Activated CD4-positive, CD25-positive, alpha-beta regulatory T cell treated with anti-CD3 and anti-CD28 coated beads, Interleukin-2, amount 50 U/mL, for 72 hours (primary cell): ENCODE measurements at regions not wholly inside any gene's neighbourhood (a gene's known extent, or its start where the extent isn't known, plus 50 kb on each side); places are given as distances from the start of the nearest gene placed in this dataset.
"Not testable (repeated sequence)": the region's sequence is repeated elsewhere in the genome, so short reads cannot be mapped to it uniquely, and the experiment has no call there.

Source experiments
- DNase-seq: peaks from one replicate; pipeline ENCODE4 v3.0.0; 2021

GRCh38 chr9:75628952-75629351 lies 261.5 kb upstream of the PCSK5 start:
- no peak for DNase-seq

DNA sequence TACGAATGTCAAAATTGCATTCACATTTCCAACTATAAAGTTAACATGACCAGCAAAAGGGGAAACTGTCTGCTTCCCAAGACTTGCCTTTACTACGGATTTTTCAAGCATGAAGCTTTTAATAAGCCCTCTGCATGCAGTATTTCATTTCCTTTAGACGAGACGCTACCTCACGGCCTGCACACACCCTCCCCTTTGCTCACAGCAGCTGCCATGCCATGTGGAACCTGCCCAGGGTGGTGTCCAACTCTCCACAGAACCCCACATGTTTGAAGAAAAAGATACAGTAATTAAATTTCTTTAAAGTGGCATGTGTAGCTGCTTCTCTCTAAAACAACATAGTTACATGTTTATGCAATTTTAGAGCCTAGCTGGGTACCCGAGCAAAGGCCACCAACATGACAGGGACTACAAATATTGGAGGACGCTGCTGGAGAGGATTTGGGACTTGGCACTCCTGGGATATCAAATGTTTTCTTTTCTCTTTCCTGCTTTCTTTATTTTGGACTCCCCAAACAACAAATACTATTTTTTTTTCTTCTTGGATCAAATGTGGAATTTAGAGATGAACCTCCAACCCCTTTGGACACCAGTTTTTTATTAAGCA lies 256.9 kb upstream of the PCSK5 start:
- no peak for DNase-seq

DNA sequence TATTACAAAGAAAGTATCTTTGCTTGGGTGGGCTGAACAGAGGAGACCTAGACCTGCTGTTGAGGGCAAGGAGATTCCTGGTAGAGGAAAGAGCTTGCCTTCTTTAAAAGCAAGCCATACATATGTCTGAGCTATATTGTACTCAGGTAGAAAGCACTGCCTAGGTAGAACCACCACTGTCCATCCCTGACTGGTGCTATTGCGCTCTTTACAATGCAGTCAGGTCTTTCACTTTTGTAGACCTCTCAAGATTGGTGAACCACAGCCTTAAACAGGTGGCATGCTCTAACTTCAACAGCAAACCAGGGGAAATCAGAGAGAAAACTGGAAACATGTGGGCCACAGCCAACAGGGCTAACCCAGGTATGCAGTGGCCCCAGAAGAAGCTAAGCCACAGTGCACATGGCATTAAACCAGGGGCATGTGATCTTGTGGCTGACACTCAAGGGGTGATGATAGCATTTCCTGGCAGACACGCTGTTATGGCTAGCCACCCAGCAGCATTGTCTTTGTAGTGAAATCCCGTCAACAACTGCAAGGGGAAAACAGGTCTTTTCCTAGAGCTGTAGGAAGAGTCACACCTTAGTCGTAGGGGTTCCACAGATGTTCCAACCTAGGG lies 253.9 kb upstream of the PCSK5 start:
- no peak for DNase-seq

GRCh38 chr9:75639971-75640610 lies 250.4 kb upstream of the PCSK5 start:
- DNase-seq: no peak

DNA sequence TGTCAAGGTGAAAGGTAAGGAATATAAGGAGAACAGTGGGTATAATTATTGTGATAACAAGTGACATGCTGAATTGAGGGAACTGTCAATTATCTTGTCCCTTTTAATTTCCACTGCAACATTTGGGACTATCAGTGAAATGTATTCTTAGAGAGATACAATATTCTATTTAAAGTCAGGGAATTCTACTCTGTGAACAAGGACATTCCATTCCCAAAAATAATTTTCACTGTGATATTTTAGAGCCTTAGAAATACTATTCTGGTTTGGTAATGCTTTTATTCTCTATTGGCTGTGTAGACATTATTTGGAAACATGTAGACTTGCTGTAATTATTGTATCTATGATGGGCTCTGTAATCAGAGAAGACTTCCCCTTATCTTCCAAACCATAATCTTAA lies 248.0 kb upstream of the PCSK5 start:
- DNase-seq: no peak

- no peak for DNase-seq
Observed at GRCh38 chr9:75644649-75645048, 245.8 kb upstream of the PCSK5 start.

GRCh38 chr9:75648034-75648433 lies 242.4 kb upstream of the PCSK5 start:
- DNase-seq: no peak

DNA sequence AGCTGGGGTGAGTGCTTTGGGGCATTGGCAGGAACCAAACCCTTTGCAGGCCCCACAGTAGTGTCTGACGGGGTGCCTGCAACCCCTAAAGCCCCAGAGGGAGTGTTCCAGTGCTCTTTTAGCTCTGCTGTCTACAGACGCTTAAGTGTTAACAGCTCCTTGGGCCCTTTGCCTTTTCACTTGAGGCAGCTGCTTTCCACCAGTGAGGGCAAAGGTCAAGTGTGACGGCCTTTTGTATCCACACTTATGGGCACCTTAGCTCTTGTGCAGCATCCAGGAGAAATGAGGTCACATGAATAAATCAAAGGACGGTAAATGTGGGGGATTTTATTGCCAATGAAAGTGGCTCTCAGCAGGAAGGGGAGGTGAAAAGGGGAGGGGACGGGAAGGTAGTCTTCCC lies 241.4 kb upstream of the PCSK5 start:
- DNase-seq: no peak

DNA sequence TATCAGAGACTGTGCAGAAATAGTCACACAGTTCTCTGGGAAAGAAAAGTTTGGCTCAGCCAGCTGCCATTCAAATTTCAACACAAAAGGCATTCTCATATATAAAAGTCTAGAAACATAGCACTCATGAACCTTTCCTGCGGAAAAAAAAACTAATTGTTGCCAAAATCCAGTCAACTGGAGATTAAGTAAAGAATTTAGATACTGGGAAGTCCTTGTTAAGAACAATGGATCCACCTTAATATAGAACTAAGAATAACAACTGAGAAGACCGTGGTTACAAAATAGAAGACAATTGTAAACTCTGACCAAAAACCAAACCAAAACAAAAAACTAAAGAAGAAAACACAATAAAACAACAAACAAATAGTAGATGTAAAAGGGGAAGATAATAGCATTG lies 238.8 kb upstream of the PCSK5 start:
- no peak for DNase-seq

GRCh38 chr9:75653335-75653734 lies 237.1 kb upstream of the PCSK5 start:
- DNase-seq: no peak

GRCh38 chr9:75653750-75654149 lies 236.7 kb upstream of the PCSK5 start:
- no peak for DNase-seq

GRCh38 chr9:75657015-75657414 lies 233.5 kb upstream of the PCSK5 start:
- DNase-seq: no peak

DNA sequence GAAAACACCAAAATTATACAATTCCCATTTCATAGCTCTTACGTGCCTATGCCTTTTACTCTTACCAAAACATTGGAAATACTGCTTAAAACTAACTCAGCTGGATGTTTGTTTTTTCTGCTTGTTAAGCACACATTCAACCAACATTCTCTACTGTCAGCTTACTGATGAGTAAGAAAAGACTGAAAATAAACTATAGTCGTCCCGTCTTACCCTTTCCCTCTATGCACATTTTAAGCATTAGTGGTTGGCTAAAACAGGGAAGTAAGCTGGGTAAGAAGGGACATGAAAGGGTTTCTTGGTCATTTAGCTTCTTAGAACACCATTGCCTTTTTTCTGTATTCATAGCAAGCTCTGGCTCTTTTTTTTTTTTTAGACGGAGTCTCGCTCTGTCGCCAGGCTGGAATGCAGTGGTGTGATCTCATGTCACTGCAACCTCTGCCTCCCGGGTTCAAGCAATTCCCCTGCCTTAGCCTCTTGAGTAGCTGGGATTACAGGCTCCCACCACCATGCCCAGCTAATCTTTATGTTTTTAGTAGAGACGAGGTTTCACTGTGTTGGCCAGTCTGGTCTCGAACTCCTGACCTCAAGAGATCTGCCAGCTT lies 232.1 kb upstream of the PCSK5 start:
- DNase-seq: no peak

DNA sequence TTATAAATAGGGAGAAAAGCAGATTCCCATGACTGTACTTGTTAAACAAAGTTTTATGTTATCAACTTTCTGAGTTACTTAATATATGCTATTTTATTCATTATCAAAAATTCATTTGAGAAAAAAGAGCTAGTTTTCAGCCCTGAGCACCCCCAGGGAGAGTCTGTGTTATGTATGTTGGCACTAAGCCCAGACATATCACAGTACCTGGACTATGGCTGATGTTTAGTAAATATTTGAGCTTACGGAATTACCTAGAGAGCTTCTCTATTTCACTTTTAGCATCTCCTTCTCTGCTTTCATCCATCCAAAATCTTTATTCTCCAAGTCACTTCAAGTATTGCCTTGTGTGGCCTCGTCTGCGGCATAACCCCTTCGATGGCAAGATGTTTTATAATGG lies 225.9 kb upstream of the PCSK5 start:
- no peak for DNase-seq

DNA sequence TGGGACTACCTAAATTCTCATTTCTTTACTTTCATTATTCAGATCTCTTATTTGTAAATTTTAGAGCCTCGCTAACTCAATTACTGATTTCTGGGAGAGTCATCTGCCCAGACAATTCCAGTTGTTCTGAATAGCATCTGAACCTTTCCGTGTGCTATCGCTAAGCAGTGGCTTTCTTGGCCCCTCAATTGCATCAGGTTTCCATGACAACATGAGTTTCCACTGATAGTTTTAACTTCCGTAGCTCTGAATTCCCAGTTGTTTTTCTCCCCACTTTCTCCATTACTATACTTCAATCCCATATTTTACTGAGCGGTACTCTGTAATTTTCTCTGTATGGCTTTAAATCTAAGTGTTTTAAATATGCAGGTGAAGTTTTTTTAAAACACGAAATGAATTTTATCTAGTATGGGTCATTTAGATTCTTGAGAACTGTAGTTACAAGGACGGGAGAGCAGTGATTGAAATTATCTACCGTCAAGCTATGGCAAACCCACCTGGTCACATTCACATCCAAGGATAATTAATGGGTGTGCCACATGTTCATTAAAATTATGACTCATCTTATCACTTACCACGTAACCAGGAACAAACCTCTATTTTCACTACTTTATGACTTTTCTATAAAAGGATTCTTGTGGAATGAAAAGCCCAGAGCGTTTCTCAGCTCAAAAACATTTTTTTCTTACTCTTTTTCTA lies 223.5 kb upstream of the PCSK5 start:
- DNase-seq: no peak

DNA sequence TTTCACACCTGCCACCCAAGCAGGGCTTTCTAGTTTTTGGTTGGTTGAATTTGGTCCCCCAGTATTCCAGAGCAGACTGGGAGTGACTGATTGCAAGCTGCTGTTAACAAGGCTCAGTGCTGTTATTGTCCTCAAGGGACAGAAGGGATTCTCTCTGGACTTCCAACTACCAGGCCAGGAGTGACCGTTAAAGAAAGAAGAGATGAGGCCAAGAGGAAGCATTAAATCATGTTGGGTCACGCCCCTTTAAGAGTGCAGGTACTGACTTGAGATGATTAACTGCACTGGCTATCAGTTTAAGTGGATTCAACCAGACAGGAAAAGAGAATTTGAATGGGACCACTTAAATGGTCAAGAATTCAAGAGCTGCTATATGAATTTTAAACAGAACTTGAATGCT lies 220.8 kb upstream of the PCSK5 start:
- DNase-seq: no peak

- no peak for DNase-seq
Observed at GRCh38 chr9:75671354-75671753, 219.1 kb upstream of the PCSK5 start.

GRCh38 chr9:75672478-75672877 lies 218.0 kb upstream of the PCSK5 start:
- DNase-seq: no peak

DNA sequence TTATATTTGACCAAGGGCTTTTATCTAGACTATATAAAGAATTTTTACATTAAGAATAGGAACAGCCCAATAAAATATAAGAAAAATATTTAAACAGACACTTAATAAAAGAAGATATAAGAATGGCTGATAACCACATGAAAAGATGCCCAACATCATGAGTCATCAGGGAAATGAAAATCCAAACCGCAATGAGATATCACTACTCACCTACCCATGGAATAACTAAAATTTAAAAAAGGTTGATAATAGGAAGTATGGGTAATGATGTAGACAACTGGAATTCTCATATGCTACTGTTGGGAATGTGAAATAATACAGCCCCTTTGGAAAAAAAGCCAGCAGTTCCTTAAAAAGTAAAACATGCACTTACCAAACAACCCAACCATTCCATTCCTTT lies 206.9 kb upstream of the PCSK5 start:
- no peak for DNase-seq

- no peak for DNase-seq
Observed at GRCh38 chr9:75685062-75685461, 205.4 kb upstream of the PCSK5 start.

DNA sequence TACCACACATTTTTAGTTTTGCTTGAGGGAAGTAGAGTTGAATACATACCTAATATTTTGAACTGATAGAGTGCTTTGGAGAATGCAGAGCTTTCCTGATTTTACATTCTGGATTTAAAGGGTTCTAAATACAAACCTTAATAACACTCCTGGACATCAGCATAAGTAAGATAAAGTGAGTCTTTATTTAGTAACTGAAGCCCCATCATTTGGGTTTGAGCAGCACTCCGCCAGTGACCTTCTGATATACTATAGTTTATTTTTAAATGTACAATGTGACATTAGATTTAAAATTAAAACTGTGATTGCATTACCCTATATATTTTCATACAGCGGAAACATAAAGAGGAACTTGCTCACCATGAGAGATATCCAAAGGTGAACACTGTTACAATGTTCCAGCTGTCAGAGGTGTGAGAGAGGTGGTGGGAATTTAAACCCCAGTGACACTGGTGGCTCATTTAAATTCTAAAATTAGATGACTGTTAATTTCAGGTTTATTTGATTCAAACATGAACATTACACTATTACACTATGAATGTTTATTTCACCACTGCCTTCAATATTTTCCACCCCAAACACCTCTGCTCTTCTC lies 203.0 kb upstream of the PCSK5 start:
- no peak for DNase-seq

DNA sequence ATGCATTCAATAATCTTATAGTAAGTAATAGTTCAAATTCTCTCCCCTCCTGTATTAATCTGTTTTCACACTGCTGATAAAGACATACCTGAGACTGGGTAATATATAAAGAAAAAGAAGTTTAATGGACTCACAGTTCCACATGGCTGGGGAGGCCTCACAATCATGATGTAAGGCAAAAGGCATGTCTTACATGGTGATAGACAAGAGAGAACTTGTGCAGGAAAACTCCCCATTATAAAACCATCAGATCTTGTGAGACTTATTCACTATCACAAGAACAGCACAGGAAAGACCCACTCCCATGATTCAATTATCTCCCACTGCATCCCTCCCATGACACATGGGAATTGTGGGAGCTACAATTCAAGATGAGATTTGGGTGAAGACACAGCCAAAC lies 199.9 kb upstream of the PCSK5 start:
- DNase-seq: not testable (repeated sequence)

- no peak for DNase-seq
Observed at GRCh38 chr9:75691408-75691807, 199.1 kb upstream of the PCSK5 start.
